Smooth muscle cell (in vitro differentiated cells): ENCODE measurements at regions not wholly inside any gene's neighbourhood (a gene's known extent, or its start where the extent isn't known, plus 50 kb on each side); places are given as distances from the start of the nearest gene placed in this dataset.

Source experiments
- DNase-seq: peaks from one replicate; lab custom pipeline; 2025; ENCODE audit not compliant: unreplicated experiment; lab: John Stamatoyannopoulos, UW
- H2AFZ ChIP-seq: fragments of 200-600 bp; sonication (generic); 2 replicates; pipeline ENCODE4 v1.6.0; 2016; ENCODE audit warnings: antibody characterized with exemption, low read depth, mild to moderate bottlenecking
- H3F3A ChIP-seq: fragments of 200-600 bp; sonication (generic); 2 replicates; pipeline ENCODE4 v1.6.0; 2017; ENCODE audit warnings: antibody characterized with exemption, low read depth
- H3K27ac ChIP-seq: fragments of 200-600 bp; sonication (generic); 2 replicates; pipeline ENCODE4 v1.5.1; 2016; ENCODE audit warnings: low read depth, mild to moderate bottlenecking
- H3K27me3 ChIP-seq: fragments of 200-600 bp; sonication (generic); 2 replicates; pipeline ENCODE4 v1.6.1; 2016; ENCODE audit warnings: low read depth, mild to moderate bottlenecking
- H3K36me3 ChIP-seq: fragments of 200-600 bp; sonication (generic); 2 replicates; pipeline ENCODE4 v1.5.1; 2016; ENCODE audit warnings: low read depth
- H3K4me1 ChIP-seq: fragments of 200-600 bp; sonication (generic); 2 replicates; pipeline ENCODE4 v1.5.1; 2016; ENCODE audit warnings: low read depth
- H3K4me2 ChIP-seq: fragments of 200-600 bp; sonication (generic); 2 replicates; pipeline ENCODE4 v1.6.0; 2016; ENCODE audit warnings: mild to moderate bottlenecking
- H3K4me3 ChIP-seq: fragments of 200-600 bp; sonication (generic); 2 replicates; pipeline ENCODE4 v1.5.1; 2016; ENCODE audit warnings: mild to moderate bottlenecking
- H3K79me2 ChIP-seq: fragments of 200-600 bp; sonication (generic); 2 replicates; pipeline ENCODE4 v1.6.0; 2016; ENCODE audit warnings: low read depth, mild to moderate bottlenecking
- H3K9ac ChIP-seq: fragments of 200-600 bp; sonication (generic); 2 replicates; pipeline ENCODE4 v1.6.0; 2016; ENCODE audit warnings: low read depth
- H3K9me3 ChIP-seq: fragments of 200-600 bp; sonication (generic); replicated peaks from 2 replicates; pipeline ENCODE4 v1.5.1; 2016; ENCODE audit warnings: low read depth
- H4K20me1 ChIP-seq: fragments of 200-600 bp; sonication (generic); 2 replicates; pipeline ENCODE4 v1.6.0; 2016; ENCODE audit warnings: low read depth
- WGBS: methylation state at CpG from one replicate; pipeline ENCODE4 v1.1.7; 2016; ENCODE audit warnings: low lambda C conversion rate; 5-methylcytosine and 5-hydroxymethylcytosine counted together
- TF ChIP-seq, protein P1 (sequence below): fragments of 200-600 bp; sonication (generic); IDR thresholded peaks from 2 replicates; pipeline ENCODE4 v1.5.1; 2017; ENCODE audit warnings: borderline replicate concordance, mild to moderate bottlenecking, antibody characterized with exemption; ENCODE audit not compliant: insufficient read depth, poor library complexity, severe bottlenecking

DNA sequence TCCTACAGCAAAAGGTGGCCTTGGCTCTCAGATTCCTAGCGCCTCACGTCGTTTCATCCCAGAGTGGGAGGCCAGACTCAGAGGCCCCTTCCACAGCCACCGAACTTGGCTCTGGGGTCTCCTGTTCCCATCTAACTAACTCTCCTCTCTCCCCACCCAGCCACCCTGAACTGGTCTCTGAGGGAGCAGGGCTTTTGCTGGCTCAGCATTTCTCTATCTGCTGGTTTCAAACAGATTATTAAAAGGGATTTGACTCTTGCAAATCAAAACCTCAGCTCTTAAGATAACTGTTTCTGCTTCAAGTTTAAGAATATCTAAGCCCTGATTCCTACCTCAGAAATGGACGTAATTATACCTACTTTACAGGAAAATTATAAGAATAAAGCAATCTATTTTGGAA is 91.0 kb upstream of the ATP1B1 start:
- Histone ChIP-seq H3K4me3 (no peak overlapping the region), H3K9ac (no peak overlapping the region), H2AFZ (no peak overlapping the region), H3K9me3 (no peaks in the 10 kb centered on the region), H3F3A (no peaks in the 10 kb centered on the region), H3K4me2 (no peak overlapping the region), H3K36me3 (no peaks in the 10 kb centered on the region), H3K27ac (no peak overlapping the region), H3K79me2 (no peaks in the 10 kb centered on the region), H3K4me1 (no peaks in the 10 kb centered on the region), H4K20me1 (no peaks in the 10 kb centered on the region), H3K27me3 (no peaks in the 10 kb centered on the region)
- WGBS = 82% methylated on average over 5 of the region's 5 CpGs
- TF ChIP-seq, protein P1, sequence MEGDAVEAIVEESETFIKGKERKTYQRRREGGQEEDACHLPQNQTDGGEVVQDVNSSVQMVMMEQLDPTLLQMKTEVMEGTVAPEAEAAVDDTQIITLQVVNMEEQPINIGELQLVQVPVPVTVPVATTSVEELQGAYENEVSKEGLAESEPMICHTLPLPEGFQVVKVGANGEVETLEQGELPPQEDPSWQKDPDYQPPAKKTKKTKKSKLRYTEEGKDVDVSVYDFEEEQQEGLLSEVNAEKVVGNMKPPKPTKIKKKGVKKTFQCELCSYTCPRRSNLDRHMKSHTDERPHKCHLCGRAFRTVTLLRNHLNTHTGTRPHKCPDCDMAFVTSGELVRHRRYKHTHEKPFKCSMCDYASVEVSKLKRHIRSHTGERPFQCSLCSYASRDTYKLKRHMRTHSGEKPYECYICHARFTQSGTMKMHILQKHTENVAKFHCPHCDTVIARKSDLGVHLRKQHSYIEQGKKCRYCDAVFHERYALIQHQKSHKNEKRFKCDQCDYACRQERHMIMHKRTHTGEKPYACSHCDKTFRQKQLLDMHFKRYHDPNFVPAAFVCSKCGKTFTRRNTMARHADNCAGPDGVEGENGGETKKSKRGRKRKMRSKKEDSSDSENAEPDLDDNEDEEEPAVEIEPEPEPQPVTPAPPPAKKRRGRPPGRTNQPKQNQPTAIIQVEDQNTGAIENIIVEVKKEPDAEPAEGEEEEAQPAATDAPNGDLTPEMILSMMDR = no peak
- DNase-seq = no peak

DNA sequence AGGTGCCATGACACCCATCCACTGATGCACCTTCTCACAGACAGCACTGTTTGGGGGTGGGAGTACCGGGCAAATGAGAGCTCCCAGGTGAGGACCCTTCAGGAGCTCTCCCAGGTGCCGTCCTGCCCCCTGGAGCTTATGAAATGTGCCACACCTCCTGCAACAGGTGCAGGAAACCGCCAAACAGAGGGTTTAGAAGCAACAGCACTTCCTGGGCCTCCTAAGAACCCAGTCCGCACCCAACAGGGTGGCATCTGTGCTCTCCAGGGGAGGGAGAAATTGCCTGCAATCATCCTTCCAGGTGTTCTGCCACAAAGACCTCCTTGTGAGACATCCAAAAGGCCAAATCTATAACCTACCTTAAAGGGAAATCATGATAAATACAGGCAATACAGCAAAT is 87.7 kb upstream of the ATP1B1 start:
- Histone ChIP-seq H3F3A (no peaks in the 10 kb centered on the region), H3K4me3 (no peak overlapping the region), H4K20me1 (no peaks in the 10 kb centered on the region), H3K4me1 (no peaks in the 10 kb centered on the region), H3K27me3 (no peaks in the 10 kb centered on the region), H3K9ac (no peak overlapping the region), H2AFZ (no peak overlapping the region), H3K4me2 (no peak overlapping the region), H3K36me3 (no peaks in the 10 kb centered on the region), H3K27ac (no peak overlapping the region), H3K79me2 (no peaks in the 10 kb centered on the region), H3K9me3 (no peaks in the 10 kb centered on the region)
- DNase-seq = no peak
- 84% methylated on average over 4 of the region's 4 CpGs for WGBS
- TF ChIP-seq, protein P1 = no peak

- no peak for DNase-seq
- Histone ChIP-seq H3K4me2 (no peak overlapping the region), H3K79me2 (no peaks in the 10 kb centered on the region), H4K20me1 (no peaks in the 10 kb centered on the region), H3K4me3 (no peak overlapping the region), H3K27ac (no peak overlapping the region), H2AFZ (no peak overlapping the region), H3K9ac (no peak overlapping the region), H3K9me3 (no peaks in the 10 kb centered on the region), H3K4me1 (no peaks in the 10 kb centered on the region), H3F3A (no peaks in the 10 kb centered on the region), H3K36me3 (no peaks in the 10 kb centered on the region), H3K27me3 (no peaks in the 10 kb centered on the region)
- TF ChIP-seq, protein P1 = no peak
- 66% methylated on average over 3 of the region's 3 CpGs for WGBS
Measured at GRCh38 chr1:169019419-169020058, 87.0 kb upstream of the ATP1B1 start.

- Histone ChIP-seq H3F3A (no peaks in the 10 kb centered on the region), H3K4me2 (no peak overlapping the region), H3K27me3 (no peaks in the 10 kb centered on the region), H3K36me3 (no peaks in the 10 kb centered on the region), H3K27ac (no peak overlapping the region), H3K4me1 (no peaks in the 10 kb centered on the region), H3K9ac (no peak overlapping the region), H3K9me3 (no peaks in the 10 kb centered on the region), H3K4me3 (no peak overlapping the region), H4K20me1 (no peaks in the 10 kb centered on the region), H2AFZ (no peak overlapping the region), H3K79me2 (no peaks in the 10 kb centered on the region)
- DNase-seq = no peak
- TF ChIP-seq, protein P1 = no peak
Measured at GRCh38 chr1:169020684-169021083, 85.8 kb upstream of the ATP1B1 start.
